MM.1S (cell line): ENCODE measurements at regions not wholly inside any gene's neighbourhood (a gene's known extent, or its start where the extent isn't known, plus 50 kb on each side); places are given as distances from the start of the nearest gene placed in this dataset.

ENCODE experiments used
- DNase-seq: peaks from one replicate; pipeline ENCODE4 v3.0.0-alpha.2; 2015
- H2AFZ ChIP-seq: fragments of 300-600 bp; sonication (generic); 2 replicates; pipeline ENCODE4 v1.6.0; 2016; ENCODE audit warnings: antibody characterized with exemption, low read length
- H3F3A ChIP-seq: fragments of 300-600 bp; sonication (generic); 2 replicates; pipeline ENCODE4 v1.6.1; 2016; ENCODE audit warnings: mild to moderate bottlenecking, antibody characterized with exemption, low read length, moderate library complexity, mixed read lengths; ENCODE audit not compliant: insufficient read depth
- H3K27ac ChIP-seq: fragments of 300-600 bp; sonication (generic); 2 replicates; pipeline ENCODE4 v1.5.1; 2016; ENCODE audit warnings: mild to moderate bottlenecking, low read length
- H3K27me3 ChIP-seq: fragments of 300-600 bp; sonication (generic); replicated peaks from 2 replicates; pipeline ENCODE4 v1.6.0; 2016; ENCODE audit warnings: low read length; ENCODE audit not compliant: insufficient read depth
- H3K36me3 ChIP-seq: fragments of 300-600 bp; sonication (generic); replicated peaks from 2 replicates; pipeline ENCODE4 v1.6.1; 2016; ENCODE audit warnings: mild to moderate bottlenecking, low read length, mixed read lengths; ENCODE audit not compliant: insufficient read depth
- H3K4me1 ChIP-seq: fragments of 300-600 bp; sonication (generic); 2 replicates; pipeline ENCODE4 v1.6.1; 2016; ENCODE audit warnings: low read length, mixed read lengths
- H3K4me2 ChIP-seq: fragments of 300-600 bp; sonication (generic); 2 replicates; pipeline ENCODE4 v1.6.0; 2016; ENCODE audit warnings: low read depth, low read length
- H3K4me3 ChIP-seq: fragments of 300-600 bp; sonication (generic); 2 replicates; pipeline ENCODE4 v1.5.1; 2016; ENCODE audit warnings: low read length, mixed read lengths
- H3K79me2 ChIP-seq: fragments of 300-600 bp; sonication (generic); 2 replicates; pipeline ENCODE4 v1.6.1; 2016; ENCODE audit warnings: mixed run types, low read length, mixed read lengths
- H3K9ac ChIP-seq: fragments of 300-600 bp; sonication (generic); 2 replicates; pipeline ENCODE4 v1.6.1; 2016; ENCODE audit warnings: low read length, mixed read lengths
- H3K9me2 ChIP-seq: fragments of 300-600 bp; sonication (generic); replicated peaks from 2 replicates; pipeline ENCODE4 v1.6.1; 2016; ENCODE audit warnings: mild to moderate bottlenecking, low read length, mixed read lengths; ENCODE audit not compliant: insufficient read depth
- H3K9me3 ChIP-seq: fragments of 300-600 bp; sonication (generic); replicated peaks from 2 replicates; pipeline ENCODE4 v1.6.1; 2016; ENCODE audit warnings: mild to moderate bottlenecking, low read length, mixed read lengths; ENCODE audit not compliant: insufficient read depth
- H4K20me1 ChIP-seq: fragments of 300-600 bp; sonication (generic); 2 replicates; pipeline ENCODE4 v1.6.1; 2016; ENCODE audit warnings: mild to moderate bottlenecking, low read length, moderate library complexity, mixed read lengths; ENCODE audit not compliant: insufficient read depth
- CTCF ChIP-seq: fragments of 300-600 bp; sonication (generic); IDR thresholded peaks from 2 replicates; pipeline ENCODE4 v1.5.1; 2016; ENCODE audit warnings: antibody characterized with exemption, low read length, mixed read lengths
- EZH2 ChIP-seq: fragments of 300-600 bp; sonication (generic); optimal IDR thresholded peaks from 2 replicates; pipeline ENCODE3; 2017; ENCODE audit warnings: low read depth, mild to moderate bottlenecking, antibody characterized with exemption, low read length, mixed read lengths
- EZH2phosphoT487 ChIP-seq: fragments of 300-600 bp; sonication (generic); IDR thresholded peaks from 2 replicates; pipeline ENCODE4 v1.6.1; 2018; ENCODE audit warnings: antibody characterized with exemption, low read length

GRCh38 chr5:28082610-28083009, 1044.2 kb upstream of the CDH9 start:
- H3K36me3 ChIP-seq: no peaks in the 10 kb centered on the region
- H3K4me1 ChIP-seq: no peaks in the 10 kb centered on the region
- no peaks in the 10 kb centered on the region for H3K9me3 ChIP-seq
- DNase-seq: no peak
- no peaks in the 10 kb centered on the region for H3K27me3 ChIP-seq
- H3K4me2 ChIP-seq: no peak overlapping the region
- no peak for TF ChIP-seq EZH2
- no peaks in the 10 kb centered on the region for H3K9me2 ChIP-seq
- no peak overlapping the region for H3K9ac ChIP-seq
- H2AFZ ChIP-seq: no peak overlapping the region
- no peak overlapping the region for H3K4me3 ChIP-seq
- no peak overlapping the region for H3K27ac ChIP-seq
- no peaks in the 10 kb centered on the region for H3F3A ChIP-seq
- no peaks in the 10 kb centered on the region for H3K79me2 ChIP-seq
- H4K20me1 ChIP-seq: no peaks in the 10 kb centered on the region

GRCh38 chr5:28077291-28078240, 1039.2 kb upstream of the CDH9 start:
- Histone ChIP-seq H3K36me3 (no peaks in the 10 kb centered on the region), H3K9ac (no peak overlapping the region), H3K9me2 (no peaks in the 10 kb centered on the region), H3K27me3 (no peaks in the 10 kb centered on the region), H3K9me3 (no peaks in the 10 kb centered on the region), H3K4me1 (no peaks in the 10 kb centered on the region), H3K4me2 (no peak overlapping the region), H3K79me2 (no peaks in the 10 kb centered on the region), H3K27ac (no peak overlapping the region), H3F3A (no peaks in the 10 kb centered on the region), H3K4me3 (no peak overlapping the region), H4K20me1 (no peaks in the 10 kb centered on the region), H2AFZ (no peak overlapping the region)
- TF ChIP-seq EZH2phosphoT487 (no peak), EZH2 (no peak), CTCF (no peak)
- no peak for DNase-seq

- H3F3A ChIP-seq: no peaks in the 10 kb centered on the region
- H3K9me3 ChIP-seq: no peaks in the 10 kb centered on the region
- H3K9me2 ChIP-seq: no peaks in the 10 kb centered on the region
- H3K36me3 ChIP-seq: no peaks in the 10 kb centered on the region
- no peaks in the 10 kb centered on the region for H3K27me3 ChIP-seq
- H3K9ac ChIP-seq: no peak overlapping the region
- no peak overlapping the region for H3K27ac ChIP-seq
- TF ChIP-seq CTCF (no peak), EZH2phosphoT487 (no peak), EZH2 (no peak)
- H3K4me1 ChIP-seq: no peaks in the 10 kb centered on the region
- H4K20me1 ChIP-seq: no peaks in the 10 kb centered on the region
- no peak overlapping the region for H3K4me2 ChIP-seq
- no peak overlapping the region for H2AFZ ChIP-seq
- no peak for DNase-seq
- no peaks in the 10 kb centered on the region for H3K79me2 ChIP-seq
- H3K4me3 ChIP-seq: no peak overlapping the region
These were observed 1028.5 kb upstream of the CDH9 start for GRCh38 chr5:28066856-28067255.

GRCh38 chr5:28065656-28066055, 1027.3 kb upstream of the CDH9 start:
- TF ChIP-seq EZH2 (no peak), CTCF (no peak), EZH2phosphoT487 (no peak)

More at GRCh38 chr5:28065656-28066055, 1027.3 kb upstream of the CDH9 start:
- Histone ChIP-seq H3K36me3 (no peaks in the 10 kb centered on the region), H4K20me1 (no peaks in the 10 kb centered on the region), H3K79me2 (no peaks in the 10 kb centered on the region), H3K27ac (no peak overlapping the region), H2AFZ (no peak overlapping the region), H3K9ac (no peak overlapping the region), H3K4me2 (no peak overlapping the region), H3F3A (no peaks in the 10 kb centered on the region), H3K4me3 (no peak overlapping the region), H3K9me2 (no peaks in the 10 kb centered on the region), H3K4me1 (no peaks in the 10 kb centered on the region), H3K9me3 (no peaks in the 10 kb centered on the region), H3K27me3 (no peaks in the 10 kb centered on the region)
- no peak for DNase-seq
